Type B pancreatic cell (in vitro differentiated cells): ENCODE measurements at regions not wholly inside any gene's neighbourhood (a gene's known extent, or its start where the extent isn't known, plus 50 kb on each side); places are given as distances from the start of the nearest gene placed in this dataset.

Experiments used
- DNase-seq: peaks from one replicate; pipeline ENCODE4 v3.0.0; 2021; ENCODE audit warnings: mixed read lengths; ENCODE audit not compliant: unreplicated experiment; ENCODE audit errors: extremely low spot score
- H3K27ac Mint-ChIP-seq: 2 replicates; pipeline ENCODE4 v1.8.0; 2021; ENCODE audit warnings: mild to moderate bottlenecking, mixed read lengths
- H3K27me3 Mint-ChIP-seq: 2 replicates; pipeline ENCODE4 v1.8.0; 2021; ENCODE audit warnings: mixed read lengths
- H3K36me3 Mint-ChIP-seq: 2 replicates; pipeline ENCODE4 v1.8.0; 2021; ENCODE audit warnings: mixed read lengths
- H3K4me1 Mint-ChIP-seq: one replicate; pipeline ENCODE4 v1.8.0; 2021; ENCODE audit warnings: mixed read lengths; ENCODE audit not compliant: unreplicated experiment
- H3K4me3 Mint-ChIP-seq: 2 replicates; pipeline ENCODE4 v1.8.0; 2021; ENCODE audit warnings: mild to moderate bottlenecking, mixed read lengths
- H3K9me3 Mint-ChIP-seq: 2 replicates; pipeline ENCODE4 v1.8.0; 2021; ENCODE audit warnings: mixed read lengths
- CTCF ChIP-seq: fragments of 200-600 bp; sonication (generic); conservative IDR thresholded peaks from 2 replicates; pipeline ENCODE4 v1.5.0; 2021; ENCODE audit warnings: antibody characterized with exemption, mild to moderate bottlenecking

- H3K4me3 Mint-ChIP-seq: no peak overlapping the region
- DNase-seq: no peak
- no peak for TF ChIP-seq CTCF
- H3K4me1 Mint-ChIP-seq: peaks cover 7% of the 10 kb centered on the region
- no peaks in the 10 kb centered on the region for H3K27me3 Mint-ChIP-seq
- peaks cover 23% of the 10 kb centered on the region for H3K36me3 Mint-ChIP-seq
- H3K9me3 Mint-ChIP-seq: peaks cover 21% of the 10 kb centered on the region
- peak overlapping the region; percentile 1 for H3K27ac Mint-ChIP-seq
These were observed 105.2 kb upstream of the RESF1 start for GRCh38 chr12:31853977-31854376.

- H3K4me1 Mint-ChIP-seq: peaks cover 7% of the 10 kb centered on the region
- DNase-seq: no peak
- peaks cover 23% of the 10 kb centered on the region for H3K36me3 Mint-ChIP-seq
- H3K9me3 Mint-ChIP-seq: peaks cover 21% of the 10 kb centered on the region
- H3K4me3 Mint-ChIP-seq: no peak overlapping the region
- no peaks in the 10 kb centered on the region for H3K27me3 Mint-ChIP-seq
- TF ChIP-seq CTCF: no peak
- H3K27ac Mint-ChIP-seq: no peak overlapping the region
These were observed 105.7 kb upstream of the RESF1 start for GRCh38 chr12:31853520-31853919.

GRCh38 chr12:31850268-31850667, 108.9 kb upstream of the RESF1 start:
- DNase-seq: no peak
- H3K27ac Mint-ChIP-seq: no peak overlapping the region
- H3K36me3 Mint-ChIP-seq: peaks cover 28% of the 10 kb centered on the region
- H3K4me1 Mint-ChIP-seq: peaks cover 7% of the 10 kb centered on the region
- peaks cover 24% of the 10 kb centered on the region for H3K9me3 Mint-ChIP-seq
- no peak for TF ChIP-seq CTCF
- H3K27me3 Mint-ChIP-seq: no peaks in the 10 kb centered on the region
- H3K4me3 Mint-ChIP-seq: no peak overlapping the region

- TF ChIP-seq CTCF: no peak
- H3K4me1 Mint-ChIP-seq: peaks cover 5% of the 10 kb centered on the region
- no peak overlapping the region for H3K27ac Mint-ChIP-seq
- no peak for DNase-seq
- H3K4me3 Mint-ChIP-seq: no peak overlapping the region
- no peaks in the 10 kb centered on the region for H3K27me3 Mint-ChIP-seq
- H3K9me3 Mint-ChIP-seq: peaks cover 21% of the 10 kb centered on the region
- peaks cover 28% of the 10 kb centered on the region for H3K36me3 Mint-ChIP-seq
These were observed 110.0 kb upstream of the RESF1 start for GRCh38 chr12:31849090-31849687.

- Mint-ChIP-seq H3K9me3 (peaks cover 12% of the 10 kb centered on the region), H3K4me3 (no peak overlapping the region), H3K27ac (no peak overlapping the region), H3K4me1 (no peaks in the 10 kb centered on the region), H3K27me3 (no peaks in the 10 kb centered on the region), H3K36me3 (peaks cover 10% of the 10 kb centered on the region)
- TF ChIP-seq CTCF: no peak
- no peak for DNase-seq
These were observed 112.8 kb upstream of the RESF1 start for GRCh38 chr12:31846405-31846804.
